GM18505 (cell line): ENCODE measurements at regions not wholly inside any gene's neighbourhood (a gene's known extent, or its start where the extent isn't known, plus 50 kb on each side); places are given as distances from the start of the nearest gene placed in this dataset.

Experiments used
- ATAC-seq: cut with Tn5 transposase; IDR thresholded peaks from one replicate; pipeline ENCODE4 v1.9.1; 2021; ENCODE audit not compliant: unreplicated experiment
- POLR2A ChIP-seq: IDR thresholded peaks from 4 replicates; pipeline ENCODE4 v1.6.1; 2011; ENCODE audit warnings: borderline replicate concordance; ENCODE audit not compliant: insufficient read depth, insufficient read length; ENCODE audit errors: extremely low read depth

DNA sequence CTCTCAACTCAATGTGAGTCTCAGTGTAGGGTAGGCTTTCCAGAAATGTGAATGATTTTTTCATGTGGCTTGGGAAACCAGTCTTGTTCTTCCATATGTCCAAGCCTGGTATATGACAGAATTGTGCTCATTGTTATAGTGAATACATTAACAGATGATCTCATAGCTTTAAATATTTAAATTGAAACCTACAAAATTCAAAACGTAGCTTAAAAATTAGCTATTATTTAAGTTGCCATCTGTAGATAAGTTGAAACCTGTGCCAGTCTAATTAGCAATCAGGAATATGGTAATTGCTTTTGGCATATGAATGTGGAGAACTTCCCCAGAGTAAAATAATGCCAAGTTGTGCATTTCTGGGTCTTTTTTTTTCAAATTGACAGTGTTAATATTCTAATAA is 891.6 kb upstream of the SEL1L start:
- no peak for TF ChIP-seq POLR2A
- no peak for ATAC-seq

- no peak for ATAC-seq
- TF ChIP-seq POLR2A = no peak
Observed at GRCh38 chr14:82431031-82431430, 897.4 kb upstream of the SEL1L start.

DNA sequence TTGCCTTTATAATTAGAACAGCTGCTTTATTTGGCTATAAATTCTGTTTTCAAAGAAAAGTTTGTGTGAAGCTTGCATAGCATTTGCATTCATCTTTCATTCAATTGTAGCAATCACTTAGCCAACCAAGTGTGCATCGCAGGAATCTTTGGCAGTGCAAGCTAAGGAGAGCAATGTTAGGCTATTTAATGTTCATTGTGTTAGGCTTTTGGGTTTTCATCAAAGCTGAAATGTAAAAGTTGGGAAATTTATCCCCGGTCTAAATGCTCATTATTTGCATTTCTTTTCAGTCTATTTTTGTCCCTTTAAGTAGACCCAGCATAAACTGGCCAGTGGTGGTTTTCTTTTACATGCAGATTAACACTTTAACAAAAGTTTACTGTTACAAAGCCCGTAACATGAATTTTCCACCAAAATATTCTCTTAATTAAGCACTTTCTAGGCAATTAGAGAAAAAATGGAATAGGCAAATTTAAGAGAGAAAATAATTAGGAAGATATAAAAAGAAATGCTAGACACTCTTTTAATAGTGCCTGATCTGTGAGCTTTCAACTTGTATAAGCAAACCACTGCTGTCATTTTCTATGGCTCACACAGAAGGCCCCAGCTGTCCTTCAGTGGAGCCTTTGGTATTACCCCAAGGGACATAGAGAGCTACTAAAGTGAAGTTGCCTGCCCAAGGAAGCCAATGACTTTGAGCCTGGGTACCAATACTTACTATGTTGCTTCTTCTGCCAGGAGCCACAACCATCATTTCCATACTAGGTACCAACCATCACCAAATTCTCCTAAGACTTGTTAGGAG is 898.9 kb upstream of the SEL1L start:
- ATAC-seq = no peak
- TF ChIP-seq POLR2A = no peak

GRCh38 chr14:82438436-82438835 is 904.8 kb upstream of the SEL1L start:
- no peak for ATAC-seq
- TF ChIP-seq POLR2A = no peak

DNA sequence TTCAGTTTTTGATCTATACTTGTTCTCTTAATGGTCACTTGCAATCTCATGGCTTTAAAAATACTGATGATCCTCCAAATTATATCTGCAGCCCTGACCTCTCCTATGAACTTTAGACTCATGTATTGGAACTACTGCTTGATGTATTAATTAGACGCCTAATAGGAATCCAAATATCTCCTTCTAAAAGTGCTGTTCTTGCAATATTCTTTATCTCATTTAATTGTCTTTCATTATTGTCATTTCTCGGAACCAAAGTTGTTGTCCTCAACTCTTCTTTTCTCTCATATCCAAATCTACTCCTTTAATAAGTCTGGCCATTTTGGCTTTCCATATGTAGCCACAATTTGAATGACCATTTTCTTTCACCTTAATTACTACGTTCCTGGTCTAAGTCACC is 907.6 kb upstream of the SEL1L start:
- ATAC-seq = no peak
- TF ChIP-seq POLR2A = no peak

DNA sequence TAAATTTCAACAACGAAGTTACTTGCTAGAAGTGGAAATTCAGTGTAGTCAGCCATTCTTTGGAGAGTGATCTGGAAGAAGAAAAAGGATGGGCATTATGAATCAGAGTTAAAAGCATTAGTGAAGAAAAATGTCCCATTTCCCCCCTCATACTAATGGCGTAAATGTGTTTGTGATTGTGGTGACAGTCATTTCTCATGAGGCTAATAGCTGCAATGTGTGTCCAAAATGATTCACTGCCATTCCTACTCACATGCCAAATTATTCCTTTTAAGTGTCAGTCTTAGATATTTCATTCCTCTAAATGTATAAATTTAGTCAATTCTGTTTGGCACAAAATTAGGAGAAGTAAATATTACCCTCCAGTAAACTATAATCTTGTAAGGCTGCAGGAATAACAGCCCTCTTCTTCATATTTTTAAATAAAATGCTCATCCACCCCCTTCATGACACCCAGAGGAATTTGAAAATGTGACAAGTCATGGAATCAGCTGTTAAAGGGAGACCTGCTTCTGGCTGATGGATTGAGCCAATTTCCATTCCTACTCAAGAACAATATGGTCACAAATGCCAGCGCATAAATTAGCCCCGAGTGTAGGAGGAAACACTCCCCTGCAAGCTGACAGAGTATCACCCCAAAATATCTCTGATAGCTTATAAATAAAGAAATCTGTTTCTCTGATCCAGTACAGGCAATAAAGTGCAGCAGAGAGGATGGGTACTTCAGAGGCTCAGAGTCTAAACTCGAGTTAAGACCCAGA is 912.3 kb upstream of the SEL1L start:
- no peak for ATAC-seq
- no peak for TF ChIP-seq POLR2A

DNA sequence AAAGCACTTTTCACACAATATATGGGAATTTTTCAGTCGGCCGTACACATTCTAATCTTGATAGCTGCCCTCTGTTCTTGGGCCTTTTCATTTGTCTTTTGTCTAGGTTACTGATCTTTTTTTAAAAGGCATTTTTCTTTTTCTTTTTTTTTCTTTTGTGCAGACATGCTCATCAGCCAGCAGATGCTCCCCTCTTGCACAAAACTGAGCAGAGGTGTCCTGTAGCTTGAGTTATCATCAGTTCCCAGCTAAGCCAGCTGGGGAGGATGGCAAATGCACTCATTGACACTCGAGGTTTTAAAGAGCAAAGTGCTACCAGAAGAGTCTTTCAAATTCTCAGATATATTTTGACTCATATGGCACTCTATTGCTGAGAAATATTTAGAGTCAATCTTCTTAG is 913.9 kb upstream of the SEL1L start:
- ATAC-seq = no peak
- no peak for TF ChIP-seq POLR2A

- no peak for TF ChIP-seq POLR2A
- no peak for ATAC-seq
Observed at GRCh38 chr14:82449926-82450468, 916.3 kb upstream of the SEL1L start.

GRCh38 chr14:82451675-82452074 is 918.0 kb upstream of the SEL1L start:
- no peak for TF ChIP-seq POLR2A

DNA sequence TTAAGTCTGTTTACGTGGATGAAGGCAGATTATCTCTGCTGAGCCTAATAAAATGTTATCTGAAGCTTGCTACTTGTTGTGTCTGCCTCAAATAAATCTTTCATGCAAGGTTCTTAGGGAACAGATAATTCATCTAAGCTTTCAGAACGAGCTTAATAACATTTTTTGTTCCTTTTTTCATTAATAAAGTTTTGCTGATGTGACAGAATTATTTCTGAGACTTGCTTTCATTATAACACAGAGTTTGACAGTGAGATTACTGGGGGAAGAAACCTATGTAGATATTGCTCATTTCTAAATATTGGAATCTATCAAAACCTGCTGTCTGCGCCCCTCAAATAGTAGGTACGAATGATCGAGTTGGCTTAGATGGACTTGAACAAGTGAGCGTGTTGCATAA is 948.7 kb upstream of the SEL1L start:
- TF ChIP-seq POLR2A = no peak
- ATAC-seq = no peak

More at GRCh38 chr14:82451675-82452074, 918.0 kb upstream of the SEL1L start:
- ATAC-seq = no peak

GRCh38 chr14:82488473-82488872 is 954.8 kb upstream of the SEL1L start:
- ATAC-seq = no peak
- TF ChIP-seq POLR2A = no peak

GRCh38 chr14:82490397-82490796 is 956.7 kb upstream of the SEL1L start:
- no peak for ATAC-seq
- no peak for TF ChIP-seq POLR2A

- ATAC-seq = no peak
- no peak for TF ChIP-seq POLR2A
Observed at GRCh38 chr14:82492157-82492556, 958.5 kb upstream of the SEL1L start.

- no peak for TF ChIP-seq POLR2A
- no peak for ATAC-seq
Observed at GRCh38 chr14:82500222-82500621, 966.6 kb upstream of the SEL1L start.
